ENCODE measurements at regions not wholly inside any gene's neighbourhood (a gene's known extent, or its start where the extent isn't known, plus 50 kb on each side); places are given as distances from the start of the nearest gene placed in this dataset.
"Not testable (repeated sequence)": the region's sequence is repeated elsewhere in the genome, so short reads cannot be mapped to it uniquely, and the experiment has no call there.

DNA sequence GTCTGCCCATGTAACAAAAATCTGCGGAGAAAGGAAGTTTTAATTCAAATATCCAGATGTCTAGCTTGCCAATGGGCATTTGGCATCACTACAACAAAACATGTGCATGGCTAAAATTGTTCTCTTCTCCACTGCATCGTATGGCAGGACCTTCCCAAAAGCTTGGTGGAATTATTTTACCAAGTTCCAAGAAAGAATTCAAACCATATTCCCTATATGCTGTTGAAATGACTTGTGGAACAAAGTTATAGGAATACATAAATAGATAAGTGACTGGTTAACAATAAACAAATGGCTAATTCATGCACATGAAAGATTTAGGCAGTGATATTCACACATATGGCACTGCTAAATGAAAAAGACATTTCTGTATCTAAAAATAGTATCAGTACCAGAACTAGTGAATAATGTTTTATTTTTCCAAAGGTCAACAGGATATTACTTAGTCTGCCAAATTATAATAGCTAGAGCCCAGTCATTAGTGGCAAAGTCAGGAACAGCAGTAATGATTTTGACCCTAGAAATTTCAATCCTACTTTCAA lies 425.4 kb upstream of the VRK2 start:
- no peak for DNase-seq

DNA sequence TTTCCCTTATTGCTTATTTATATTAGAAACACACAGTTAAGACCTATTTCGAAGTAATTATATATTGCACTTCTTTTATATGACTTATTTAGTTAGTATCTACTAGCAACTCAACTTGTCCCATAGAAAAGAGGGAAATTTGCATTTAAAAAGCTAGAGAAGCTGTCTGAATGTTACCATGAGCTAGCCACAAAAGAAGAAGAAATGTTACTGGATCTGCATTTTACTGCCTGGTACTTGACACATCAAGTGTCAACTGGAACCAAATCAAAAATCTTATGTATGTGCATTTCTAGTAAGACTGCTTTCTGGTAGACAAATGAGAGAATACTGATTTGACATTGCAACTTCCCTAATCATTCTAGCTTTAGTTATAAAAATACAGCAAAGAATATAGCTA lies 424.6 kb upstream of the VRK2 start:
- DNase-seq = no peak

DNA sequence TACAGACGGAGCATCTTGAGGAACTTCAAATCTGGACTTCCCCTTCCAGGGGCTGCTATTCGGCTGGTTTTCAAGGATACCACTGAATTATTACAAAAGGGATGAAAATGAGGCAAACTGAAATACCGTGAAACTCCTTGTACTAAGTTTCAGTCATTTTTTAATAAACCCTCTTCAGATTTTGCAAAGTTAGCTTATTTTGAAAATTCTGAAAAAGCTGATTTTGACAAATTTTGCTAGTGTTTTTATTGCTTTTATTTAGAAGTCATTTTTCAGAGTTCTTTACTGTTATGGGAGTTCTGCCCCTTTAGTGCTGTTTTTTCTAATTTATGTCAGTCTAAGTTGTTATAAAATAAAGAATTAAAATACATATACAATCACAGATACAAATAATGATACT lies 390.4 kb upstream of the VRK2 start:
- DNase-seq = no peak

DNA sequence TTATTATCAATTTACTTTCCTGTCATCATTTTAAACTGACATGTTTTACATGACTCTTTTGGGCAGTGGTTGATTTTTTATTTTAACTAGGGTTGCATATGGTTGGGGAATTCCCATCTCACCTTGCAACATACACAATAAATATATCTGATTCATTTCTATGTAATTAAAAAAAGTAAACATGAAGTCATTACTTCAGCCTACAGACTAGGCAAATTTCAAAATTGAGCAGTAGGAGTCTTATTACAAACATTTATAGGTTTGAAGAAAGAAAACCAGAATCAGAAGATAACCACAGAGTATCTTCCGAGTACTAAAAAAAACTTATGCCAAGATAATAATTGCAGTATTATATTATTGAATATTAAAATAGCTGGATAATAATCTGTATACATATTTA lies 377.0 kb upstream of the VRK2 start:
- DNase-seq = no peak

DNA sequence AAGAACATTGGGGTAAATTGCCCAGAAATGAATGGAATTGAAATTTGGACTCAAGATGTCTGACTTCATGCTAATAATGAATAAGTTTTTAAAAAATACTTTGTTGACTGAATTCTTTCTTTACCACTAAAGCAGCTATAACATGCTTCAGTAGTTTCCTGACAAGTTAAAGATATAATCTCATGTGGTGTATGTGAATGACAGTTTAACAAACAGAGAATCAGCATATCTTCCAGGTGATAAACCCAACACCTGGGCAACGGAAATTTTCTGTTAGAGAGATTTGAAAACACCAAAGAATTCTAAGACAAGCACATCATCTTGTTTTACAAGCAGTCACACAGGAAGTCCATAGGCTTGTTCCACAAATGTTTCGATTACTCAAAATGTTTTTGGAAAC lies 372.6 kb upstream of the VRK2 start:
- DNase-seq = no peak

DNA sequence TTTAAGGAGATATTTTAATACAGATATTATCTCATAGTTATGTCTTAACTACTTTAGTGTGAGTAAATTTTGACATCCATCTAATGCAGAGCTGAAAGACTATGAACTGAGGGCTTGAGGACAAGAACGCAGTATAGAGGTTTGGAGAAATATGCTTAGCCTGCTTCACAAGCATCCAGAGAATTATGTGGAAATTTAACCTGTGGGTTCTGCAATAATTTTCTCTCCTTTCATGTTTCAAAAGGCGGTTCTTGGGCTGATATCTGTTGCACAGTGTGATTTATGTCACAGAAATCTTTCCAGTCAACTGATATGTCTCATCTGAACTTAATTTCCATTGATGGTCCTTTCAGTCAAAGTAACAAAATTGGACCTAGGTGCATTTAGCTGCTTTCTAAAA lies 371.9 kb upstream of the VRK2 start:
- DNase-seq = no peak

DNA sequence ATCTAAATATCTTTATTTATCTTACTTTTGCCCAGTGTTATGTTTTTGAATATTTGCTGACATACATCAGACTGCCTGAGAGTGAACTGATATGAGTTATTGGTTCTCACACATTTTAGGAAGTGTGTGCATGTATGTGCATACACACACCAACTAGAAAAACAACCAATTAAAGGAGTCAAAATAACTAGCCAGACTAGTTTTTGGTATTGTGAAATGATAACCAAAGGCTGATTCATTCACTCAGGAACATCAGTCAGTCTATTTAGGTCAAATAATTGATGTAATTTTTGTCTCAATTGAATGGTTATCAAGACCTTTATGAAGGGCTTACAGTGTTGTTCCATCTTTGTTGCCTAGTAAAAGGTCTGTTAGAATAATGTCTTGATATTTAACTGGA lies 369.3 kb upstream of the VRK2 start:
- DNase-seq = no peak

DNA sequence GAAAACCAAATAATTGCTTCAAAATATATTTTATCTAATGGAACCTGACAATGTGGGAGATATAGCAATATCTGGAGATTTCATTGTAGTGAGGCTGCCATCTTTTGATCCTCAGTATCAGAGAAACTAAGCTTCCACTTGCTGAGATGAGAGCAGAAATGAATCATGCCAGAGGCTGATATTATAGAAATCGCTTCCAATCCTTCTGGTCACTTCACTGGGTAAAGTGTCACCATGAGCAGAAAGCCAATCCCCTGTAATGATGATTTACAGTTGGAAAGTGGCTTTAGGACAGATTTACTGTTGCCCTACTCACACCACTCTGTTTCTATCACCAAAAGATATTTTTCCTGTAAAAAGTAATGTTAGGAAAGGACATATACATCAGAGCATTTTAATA lies 365.0 kb upstream of the VRK2 start:
- no peak for DNase-seq

DNA sequence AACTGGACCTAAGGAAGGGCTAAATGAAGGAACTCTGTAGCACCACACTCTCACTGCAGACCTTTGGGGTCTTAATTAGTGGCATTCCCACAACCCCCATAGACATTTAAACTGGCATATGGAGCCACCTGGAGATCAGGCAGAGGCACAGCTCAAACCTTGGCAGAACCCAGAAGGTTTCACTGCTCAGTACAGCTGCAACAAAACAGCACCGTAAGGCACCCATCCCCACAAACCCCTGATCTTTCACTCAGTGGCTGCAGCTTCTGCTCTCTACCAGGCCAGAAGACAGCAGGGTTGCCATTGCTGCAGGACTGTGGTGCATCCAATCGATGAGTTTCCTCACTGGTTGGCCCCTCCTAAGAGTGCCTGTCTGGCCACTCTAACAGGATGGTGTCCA lies 361.6 kb upstream of the VRK2 start:
- no peak for DNase-seq

DNA sequence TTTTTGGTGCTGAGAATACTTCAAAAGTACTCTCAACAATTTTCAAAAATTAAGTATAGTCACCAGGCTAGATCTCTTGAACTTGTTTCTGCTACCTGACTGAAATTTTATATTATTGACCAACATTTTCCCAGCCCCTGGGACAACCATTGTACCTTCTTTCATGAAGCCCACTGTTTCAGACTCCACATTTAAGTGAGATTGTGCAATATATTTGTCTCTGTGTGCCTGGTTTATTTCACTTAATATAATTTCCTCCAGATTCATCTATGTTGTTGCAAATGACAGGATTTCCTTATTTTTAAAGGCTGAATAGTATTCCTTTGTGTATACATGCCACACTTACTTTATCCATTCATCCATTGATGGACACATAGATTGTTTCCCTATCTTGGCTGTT lies 354.2 kb upstream of the VRK2 start:
- DNase-seq = no peak

DNA sequence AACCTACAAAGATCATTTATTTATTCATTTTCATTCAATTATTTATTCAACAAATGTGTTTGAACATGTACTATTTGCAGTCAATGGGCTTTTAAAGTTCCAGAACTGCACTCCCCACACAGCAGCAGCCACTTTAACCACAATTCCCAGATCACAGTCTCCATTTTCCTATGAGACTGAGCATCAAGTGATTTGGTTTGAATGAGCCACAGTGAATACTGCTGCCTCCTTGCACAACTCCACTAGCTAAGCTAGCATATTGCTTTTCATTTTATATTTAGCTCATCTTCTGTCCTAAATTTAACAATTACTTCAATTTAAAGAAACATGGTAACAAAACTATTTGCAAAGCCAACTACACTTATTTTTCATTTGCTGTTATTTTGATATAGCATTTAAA lies 353.4 kb upstream of the VRK2 start:
- no peak for DNase-seq

DNA sequence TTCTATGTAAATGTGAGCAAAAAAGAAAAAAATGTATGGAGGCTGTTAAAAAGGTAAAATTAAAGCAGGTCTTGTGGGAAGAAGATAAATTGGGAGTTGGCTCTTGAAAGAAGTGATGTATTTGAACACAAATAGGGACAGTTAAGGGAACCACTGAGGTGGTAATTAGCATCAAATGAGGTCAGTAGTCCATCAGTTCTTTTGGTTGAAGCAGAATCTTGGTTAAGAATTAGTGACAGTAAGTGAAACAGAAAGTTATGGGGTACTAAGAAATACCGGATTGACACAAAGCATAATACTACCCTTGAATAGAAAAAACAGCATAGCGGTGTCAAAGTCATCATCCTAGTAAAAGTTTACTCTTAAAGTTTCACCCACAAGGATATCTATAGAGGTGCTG lies 352.6 kb upstream of the VRK2 start:
- no peak for DNase-seq

DNA sequence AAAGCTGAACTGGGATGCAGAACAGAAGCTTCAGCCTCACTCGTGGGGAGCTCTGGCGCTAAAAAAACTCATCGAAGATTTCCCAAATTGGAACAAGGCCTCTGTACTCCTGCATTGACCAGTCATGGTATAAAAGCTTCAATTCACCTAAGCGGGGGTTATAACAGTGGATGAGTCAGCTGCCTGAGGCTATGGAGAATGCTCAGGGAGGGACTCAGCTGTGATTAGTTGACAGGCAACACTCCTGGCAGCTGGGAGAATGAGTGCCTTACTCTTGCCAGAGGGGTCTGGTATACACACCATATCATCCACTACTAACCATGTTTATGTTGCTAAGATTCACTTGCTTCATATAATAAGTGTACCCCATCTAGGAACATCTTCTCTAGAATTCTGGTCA lies 350.6 kb upstream of the VRK2 start:
- peak; percentile 33 for DNase-seq

DNA sequence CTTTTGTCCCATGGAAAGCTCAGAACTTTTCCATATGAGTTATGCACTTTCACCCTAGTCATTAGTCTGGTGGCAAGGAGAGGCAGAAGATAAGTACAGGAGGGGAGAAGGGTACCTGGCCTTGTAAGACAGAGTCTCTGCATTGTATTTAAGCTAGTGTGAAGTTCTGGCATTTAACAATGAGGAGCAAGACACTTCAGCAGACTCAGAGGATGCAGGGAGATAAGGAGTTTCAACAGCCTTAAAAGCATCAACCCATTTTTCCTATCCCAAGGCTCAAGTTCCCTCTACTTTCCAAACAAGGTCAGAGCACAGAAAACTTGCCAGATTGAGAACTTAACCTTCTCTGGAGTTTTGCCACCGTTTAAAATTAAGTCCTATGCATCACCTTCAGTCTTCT lies 348.2 kb upstream of the VRK2 start:
- no peak for DNase-seq

DNA sequence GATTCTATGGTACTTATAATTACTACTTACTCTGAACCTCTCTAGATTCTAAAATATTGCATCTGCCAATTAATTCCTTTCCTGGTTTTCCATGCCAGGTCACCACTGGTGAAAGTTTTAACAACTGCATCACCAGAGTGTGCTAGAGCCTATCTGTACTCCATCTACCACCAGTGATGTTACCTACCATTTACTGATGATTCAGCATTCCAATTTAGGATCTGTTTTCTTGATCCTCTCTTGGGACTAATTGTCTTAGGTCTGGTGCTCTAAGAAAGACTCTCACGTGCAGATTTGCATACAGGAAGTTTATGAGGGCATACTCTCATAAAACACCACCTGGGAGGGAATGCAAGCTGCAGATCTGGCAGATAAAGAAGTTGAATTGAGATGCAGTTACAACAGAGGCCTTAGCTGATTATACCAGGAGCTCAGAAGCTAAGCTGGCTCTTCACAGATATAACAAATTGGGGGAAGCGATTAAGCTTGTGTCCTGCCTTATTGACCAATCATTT lies 347.6 kb upstream of the VRK2 start:
- no peak for DNase-seq

DNA sequence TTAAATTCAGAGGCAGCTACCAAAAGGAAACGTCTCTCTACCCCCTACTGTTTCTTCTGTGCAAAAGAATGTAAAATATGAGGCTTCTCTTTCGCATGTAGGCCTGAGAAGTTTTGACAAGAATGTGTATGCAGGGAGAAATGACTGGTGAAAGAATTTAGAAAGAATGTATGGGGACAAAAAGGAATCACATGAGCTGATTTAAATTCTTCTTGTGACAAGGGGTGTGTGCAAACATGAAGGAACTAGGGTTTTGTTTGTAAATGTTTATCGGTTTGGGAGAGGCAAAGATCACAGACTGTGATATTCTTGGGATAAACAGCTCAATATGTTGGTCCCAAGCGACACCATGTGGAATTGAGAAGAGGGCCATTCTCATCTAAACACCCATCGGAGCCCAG lies 345.2 kb upstream of the VRK2 start:
- no peak for DNase-seq

DNA sequence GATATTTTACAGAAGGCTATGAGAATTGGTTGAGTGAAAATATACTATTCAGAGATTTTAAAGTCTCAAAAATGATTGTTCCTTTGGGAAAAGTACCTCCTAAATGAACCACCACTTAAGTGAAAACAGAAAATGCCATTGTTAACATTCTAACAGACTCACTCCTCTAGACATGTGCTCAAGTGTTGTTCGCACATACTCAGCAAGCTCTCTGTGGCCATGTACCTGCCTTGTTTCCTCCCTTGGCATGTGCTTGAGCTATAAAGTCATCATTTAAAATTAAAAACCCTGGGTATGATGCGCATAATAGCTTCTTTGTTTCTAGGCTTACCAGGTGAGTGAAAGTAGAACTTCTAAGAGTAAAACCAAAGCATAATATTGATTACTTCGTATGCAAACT lies 343.2 kb upstream of the VRK2 start:
- no peak for DNase-seq

DNA sequence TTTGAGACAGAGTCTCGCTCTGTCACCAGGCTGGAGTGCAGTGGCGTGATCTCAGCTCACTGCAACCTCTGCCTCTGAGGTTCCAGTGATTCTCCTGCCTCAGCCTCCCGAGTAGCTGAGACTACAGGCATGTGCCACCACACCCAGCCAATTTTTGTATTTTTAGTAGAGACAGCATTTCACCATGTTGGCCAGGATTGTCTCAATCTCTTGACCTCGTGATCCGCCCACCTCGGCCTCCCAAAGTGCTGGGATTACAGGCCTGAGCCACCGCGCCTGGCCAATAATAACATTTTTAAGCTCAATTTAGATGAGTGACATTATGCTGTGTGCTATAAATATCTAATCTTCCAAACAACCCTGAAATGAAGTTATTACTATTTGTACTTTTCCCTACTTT lies 338.8 kb upstream of the VRK2 start:
- not testable (repeated sequence) for DNase-seq

DNA sequence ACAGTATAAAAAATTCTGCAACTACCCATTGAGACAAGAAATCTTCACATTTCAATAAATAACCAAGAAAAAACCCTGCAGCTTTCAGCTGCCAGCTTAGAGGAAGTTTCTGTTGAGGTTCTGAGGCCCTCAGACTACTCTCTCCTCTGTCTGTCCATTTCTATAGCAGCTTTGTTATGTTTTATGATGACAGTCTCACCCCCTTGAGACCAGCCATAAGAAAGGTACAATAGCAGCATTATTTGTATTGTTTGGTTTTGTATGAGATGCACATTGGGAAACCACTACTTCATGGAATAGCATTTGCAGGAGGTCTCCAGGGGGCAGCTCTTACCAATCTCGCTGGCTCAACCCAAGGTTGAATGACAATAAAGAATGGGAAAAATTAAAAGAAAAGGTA lies 334.6 kb upstream of the VRK2 start:
- DNase-seq = no peak

DNA sequence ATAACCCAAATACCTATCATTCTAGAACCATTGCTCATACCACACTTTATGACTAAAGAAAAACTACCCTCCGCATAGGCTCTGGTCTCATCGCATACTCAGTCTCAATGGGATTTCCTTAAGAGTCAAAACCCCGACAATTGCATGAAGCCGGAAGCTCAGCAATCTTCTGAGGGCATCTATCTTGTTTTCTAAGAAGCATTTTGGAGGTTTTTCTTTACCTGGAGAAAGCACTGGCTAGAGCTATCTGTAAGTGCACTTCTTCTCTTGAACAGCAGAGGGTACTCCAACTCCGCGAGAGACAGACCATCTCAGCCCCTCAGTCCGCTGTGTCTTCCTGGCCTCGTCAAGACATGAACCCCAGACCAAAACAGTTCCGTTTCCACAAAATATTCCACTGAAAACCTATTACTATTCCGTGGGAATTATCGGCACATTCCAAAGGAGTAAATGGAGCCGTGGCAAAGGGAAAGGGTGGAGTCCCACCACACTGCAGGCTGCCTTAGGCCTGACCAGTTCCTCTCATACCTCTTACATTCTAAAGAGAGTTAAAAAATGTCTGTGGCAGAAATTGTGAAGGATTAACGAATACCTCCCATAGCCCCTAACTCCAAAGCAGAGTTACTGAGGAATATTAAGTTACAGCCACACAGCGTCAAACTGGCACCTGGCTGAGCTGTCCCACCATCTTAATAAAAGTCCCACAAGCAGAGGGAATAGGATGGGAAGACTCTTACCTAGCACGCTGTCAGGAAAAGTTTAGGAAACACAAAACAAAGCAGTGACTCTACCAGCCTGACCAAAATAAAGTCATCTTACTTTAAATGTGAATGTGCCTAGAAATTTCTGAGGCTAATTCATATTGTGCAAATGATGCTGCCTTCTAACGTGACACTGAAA lies 325.6 kb upstream of the VRK2 start:
- peak; percentile 30 for DNase-seq

DNA sequence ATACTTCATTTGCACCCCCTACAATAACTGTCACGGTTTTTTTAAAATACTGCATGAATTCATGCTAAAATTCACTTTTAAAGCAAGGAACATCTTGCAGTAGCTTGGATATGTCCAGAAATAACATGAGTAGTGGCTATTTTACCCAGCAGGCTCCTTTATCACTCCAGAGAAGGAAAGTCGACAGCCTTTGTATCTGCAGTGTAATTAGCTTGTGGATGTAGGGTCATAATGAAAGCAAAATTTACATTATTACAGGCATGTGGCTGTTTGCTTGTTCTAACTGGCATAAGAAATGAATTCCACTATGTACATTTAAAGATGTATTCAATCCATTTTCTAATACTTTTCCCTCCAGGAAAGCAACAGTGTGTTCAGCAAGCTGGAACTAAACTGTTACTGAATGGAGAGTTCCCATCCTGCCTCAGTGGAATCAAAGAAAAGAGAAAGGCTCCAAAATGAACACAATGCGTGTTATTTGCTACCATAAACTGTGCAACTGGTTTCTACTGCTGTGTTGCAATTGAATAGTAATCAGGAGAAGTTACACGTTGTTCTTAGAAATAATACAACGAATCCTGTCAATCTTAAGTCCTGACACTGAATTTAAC lies 321.2 kb upstream of the VRK2 start:
- DNase-seq = peak; percentile 11

DNA sequence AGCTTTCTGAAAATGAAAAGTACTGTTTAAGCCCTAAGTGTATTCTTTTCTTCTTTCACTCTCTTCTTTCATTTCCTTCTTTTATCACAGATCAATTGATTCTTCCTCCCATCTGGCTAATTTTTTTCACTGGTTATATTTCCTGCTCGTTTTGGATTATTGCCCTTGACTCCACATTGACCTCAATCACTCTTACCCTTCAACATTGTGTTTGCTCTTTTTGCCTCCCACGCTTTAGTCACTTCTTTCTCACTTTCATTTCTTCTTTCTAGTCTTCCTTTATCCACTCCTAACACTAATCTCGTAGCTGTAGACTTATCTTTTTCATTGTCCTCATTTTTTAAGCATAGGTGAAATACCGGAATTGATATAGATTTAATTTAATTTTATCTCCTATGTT lies 320.3 kb upstream of the VRK2 start:
- no peak for DNase-seq

DNA sequence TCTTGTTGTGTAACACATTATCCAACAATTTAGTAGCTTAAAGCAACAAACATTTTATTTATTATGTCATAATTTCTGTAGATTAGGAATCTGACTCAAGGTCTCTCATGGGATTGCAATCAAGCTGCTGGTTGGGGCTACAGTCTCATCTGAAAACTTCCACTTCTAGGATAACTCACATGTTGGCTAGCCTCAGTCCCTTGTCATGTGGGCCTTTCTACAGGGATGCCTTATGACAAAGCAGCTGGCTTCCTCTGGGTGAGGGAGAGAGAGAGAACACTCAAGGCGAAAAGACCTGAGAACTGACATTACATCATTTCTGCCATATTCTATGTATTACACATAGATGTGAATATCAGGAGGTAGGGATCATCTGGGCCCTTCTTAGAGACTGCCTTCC lies 317.9 kb upstream of the VRK2 start:
- DNase-seq = no peak

DNA sequence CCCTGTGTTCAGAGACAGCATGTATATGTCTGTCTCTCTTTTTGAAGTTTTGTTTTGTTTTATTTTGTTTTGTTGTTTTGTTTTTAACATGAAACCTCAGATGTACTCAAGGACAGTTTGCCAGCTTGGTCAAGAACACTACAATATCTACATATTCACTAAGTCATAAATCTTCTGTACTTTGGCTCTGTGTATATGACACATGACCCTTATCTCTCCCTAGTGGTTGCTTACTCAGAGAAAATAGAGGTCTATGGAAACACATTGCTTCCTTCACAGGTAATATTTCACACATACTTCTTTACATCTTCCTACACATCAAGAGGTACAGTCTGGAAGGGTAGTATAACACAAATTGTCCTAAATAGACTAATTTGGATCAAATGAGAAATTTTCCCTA lies 312.6 kb upstream of the VRK2 start:
- DNase-seq = no peak
